PC-9 (cell line): ENCODE measurements at regions not wholly inside any gene's neighbourhood (a gene's known extent, or its start where the extent isn't known, plus 50 kb on each side); places are given as distances from the start of the nearest gene placed in this dataset.

Experiments used
- BruUV-seq: library from RNA; stranded (reverse); fragments of 400-500 nt; replicated peaks from 2 replicates; lab custom pipeline; 2021; lab: Mats Ljungman, UMichigan
- CTCF ChIA-PET: fragments of 300-600 bp; sonication (Branson Sonifier 250); formaldehyde crosslinking; loops from one replicate; lab custom pipeline; 2022; ENCODE audit warnings: antibody characterized with exemption; lab: Charles Lee
- POLR2A ChIA-PET: fragments of 300-600 bp; sonication (Branson Sonifier 250); formaldehyde crosslinking; loops from one replicate; lab custom pipeline; 2022; ENCODE audit warnings: antibody characterized with exemption; ENCODE audit not compliant: unreplicated experiment; lab: Charles Lee
- DNase-seq, 2 experiments: peaks; one replicate each; pipeline versions ENCODE4 v3.0.0 to v3.0.0-alpha.2; 2015 to 2022; ENCODE audit warnings: mixed read lengths in 1 of 2
- H2AFZ ChIP-seq: fragments of 200-600 bp; sonication (generic); 2 replicates; pipeline ENCODE4 v1.8.1; 2017; ENCODE audit warnings: antibody characterized with exemption
- H3F3A ChIP-seq: fragments of 200-600 bp; sonication (generic); 2 replicates; pipeline ENCODE4 v1.8.1; 2017; ENCODE audit warnings: antibody characterized with exemption, mild to moderate bottlenecking, low read depth; ENCODE audit not compliant: insufficient read depth
- H3K27ac ChIP-seq: fragments of 200-600 bp; sonication (generic); 2 replicates; pipeline ENCODE4 v1.6.1; 2016; ENCODE audit warnings: mixed run types
- H3K27me3 ChIP-seq: fragments of 200-600 bp; sonication (generic); 2 replicates; pipeline ENCODE4 v1.6.1; 2016; ENCODE audit warnings: low read depth, mixed run types; ENCODE audit not compliant: insufficient read depth
- H3K36me3 ChIP-seq: fragments of 200-600 bp; sonication (generic); 2 replicates; pipeline ENCODE4 v1.6.1; 2016; ENCODE audit warnings: low read depth, mixed run types
- H3K4me1 ChIP-seq: fragments of 200-600 bp; sonication (generic); replicated peaks from 2 replicates; pipeline ENCODE4 v1.6.1; 2016; ENCODE audit warnings: mixed run types; ENCODE audit not compliant: insufficient read depth
- H3K4me2 ChIP-seq: fragments of 200-600 bp; sonication (generic); 2 replicates; pipeline ENCODE4 v1.6.1; 2017; ENCODE audit warnings: mixed run types
- H3K4me3 ChIP-seq: fragments of 200-600 bp; sonication (generic); 2 replicates; pipeline ENCODE4 v1.6.1; 2016; ENCODE audit warnings: mixed run types
- H3K79me2 ChIP-seq: fragments of 200-600 bp; sonication (generic); 2 replicates; pipeline ENCODE4 v1.6.1; 2017; ENCODE audit warnings: low read depth, mixed run types
- H3K9me2 ChIP-seq: fragments of 200-600 bp; sonication (generic); 2 replicates; pipeline ENCODE4 v1.8.1; 2017; ENCODE audit warnings: mild to moderate bottlenecking; ENCODE audit not compliant: insufficient read depth
- H3K9me3 ChIP-seq: fragments of 200-600 bp; sonication (generic); 2 replicates; pipeline ENCODE4 v1.8.1; 2016; ENCODE audit warnings: low read depth; ENCODE audit not compliant: insufficient read depth
- H4K20me1 ChIP-seq: fragments of 200-600 bp; sonication (generic); 2 replicates; pipeline ENCODE4 v1.8.1; 2017; ENCODE audit not compliant: insufficient read depth
- CTCF ChIP-seq: fragments of 200-600 bp; sonication (generic); conservative IDR thresholded peaks from 2 replicates; pipeline ENCODE4 v1.6.1; 2017; ENCODE audit warnings: mixed run types, antibody characterized with exemption, mild to moderate bottlenecking, moderate library complexity
- EZH2 ChIP-seq: fragments of 200-600 bp; sonication (generic); IDR thresholded peaks from 2 replicates; pipeline ENCODE4 v1.8.0; 2017; ENCODE audit warnings: antibody characterized with exemption, low read depth
- intact Hi-C: fragments of 100-400 bp; cut with micrococcal nuclease; formaldehyde crosslinking; loops from one replicate; pipeline ENCODE4 v1.10.0; 2022; ENCODE audit not compliant: unreplicated experiment

- no peak for TF ChIP-seq CTCF
- TF ChIP-seq EZH2, result no peak
- no TSS peak for BruUV-seq
- H3K4me2 ChIP-seq, result no peak overlapping the region
- ChIA-PET POLR2A (no interaction called here), CTCF (no interaction called here)
- intact Hi-C loops, result no loop called here
- no peaks in the 10 kb centered on the region for H3K79me2 ChIP-seq
- peaks cover 22% of the 10 kb centered on the region for H3K27me3 ChIP-seq
- H4K20me1 ChIP-seq, result no peaks in the 10 kb centered on the region
- H3K27ac ChIP-seq, result no peak overlapping the region
- no peaks in the 10 kb centered on the region for H3K9me3 ChIP-seq
- H2AFZ ChIP-seq, result no peak overlapping the region
- no peak for DNase-seq
- H3K9me2 ChIP-seq, result no peaks in the 10 kb centered on the region
- no peaks in the 10 kb centered on the region for H3F3A ChIP-seq
- H3K4me3 ChIP-seq, result no peak overlapping the region
- no peaks in the 10 kb centered on the region for H3K36me3 ChIP-seq
- H3K4me1 ChIP-seq, result no peaks in the 10 kb centered on the region
Measured at GRCh38 chr5:174448662-174449061, 275.7 kb upstream of the MSX2 start.

- Histone ChIP-seq H3K79me2 (no peaks in the 10 kb centered on the region), H3F3A (no peaks in the 10 kb centered on the region), H3K9me2 (no peaks in the 10 kb centered on the region), H3K4me1 (no peaks in the 10 kb centered on the region), H4K20me1 (no peaks in the 10 kb centered on the region), H3K27ac (no peak overlapping the region), H3K4me3 (no peak overlapping the region), H3K4me2 (no peak overlapping the region), H3K27me3 (peaks cover 17% of the 10 kb centered on the region), H3K36me3 (no peaks in the 10 kb centered on the region), H2AFZ (no peak overlapping the region), H3K9me3 (no peaks in the 10 kb centered on the region)
- POLR2A ChIA-PET, result no interaction called here
- CTCF ChIA-PET, result no interaction called here
- no peak for DNase-seq
- TF ChIP-seq CTCF (no peak), EZH2 (no peak)
- BruUV-seq, result no TSS peak
- intact Hi-C loops, result no loop called here
Measured at GRCh38 chr5:174453690-174454089, 270.7 kb upstream of the MSX2 start.

GRCh38 chr5:174454464-174454863 lies 269.9 kb upstream of the MSX2 start:
- no peaks in the 10 kb centered on the region for H3F3A ChIP-seq
- H4K20me1 ChIP-seq, result no peaks in the 10 kb centered on the region
- H3K4me2 ChIP-seq, result no peak overlapping the region
- H3K9me3 ChIP-seq, result no peaks in the 10 kb centered on the region
- BruUV-seq, result no TSS peak
- intact Hi-C loops, result no loop called here
- H3K4me1 ChIP-seq, result no peaks in the 10 kb centered on the region
- H3K4me3 ChIP-seq, result no peak overlapping the region
- no peak overlapping the region for H3K27ac ChIP-seq
- no peaks in the 10 kb centered on the region for H3K36me3 ChIP-seq
- no peak for TF ChIP-seq EZH2
- TF ChIP-seq CTCF, result no peak
- ChIA-PET CTCF (no interaction called here), POLR2A (no interaction called here)
- H2AFZ ChIP-seq, result no peak overlapping the region
- no peaks in the 10 kb centered on the region for H3K9me2 ChIP-seq
- DNase-seq, result no peak
- no peaks in the 10 kb centered on the region for H3K79me2 ChIP-seq
- H3K27me3 ChIP-seq, result peaks cover 17% of the 10 kb centered on the region
